ENCODE measurements at regions not wholly inside any gene's neighbourhood (a gene's known extent, or its start where the extent isn't known, plus 50 kb on each side); places are given as distances from the start of the nearest gene placed in this dataset.
A peak's percentile ranks its signal among the peaks of the same experiment; 100 is the strongest.
"Not testable (repeated sequence)": the region's sequence is repeated elsewhere in the genome, so short reads cannot be mapped to it uniquely, and the experiment has no call there.

DNA sequence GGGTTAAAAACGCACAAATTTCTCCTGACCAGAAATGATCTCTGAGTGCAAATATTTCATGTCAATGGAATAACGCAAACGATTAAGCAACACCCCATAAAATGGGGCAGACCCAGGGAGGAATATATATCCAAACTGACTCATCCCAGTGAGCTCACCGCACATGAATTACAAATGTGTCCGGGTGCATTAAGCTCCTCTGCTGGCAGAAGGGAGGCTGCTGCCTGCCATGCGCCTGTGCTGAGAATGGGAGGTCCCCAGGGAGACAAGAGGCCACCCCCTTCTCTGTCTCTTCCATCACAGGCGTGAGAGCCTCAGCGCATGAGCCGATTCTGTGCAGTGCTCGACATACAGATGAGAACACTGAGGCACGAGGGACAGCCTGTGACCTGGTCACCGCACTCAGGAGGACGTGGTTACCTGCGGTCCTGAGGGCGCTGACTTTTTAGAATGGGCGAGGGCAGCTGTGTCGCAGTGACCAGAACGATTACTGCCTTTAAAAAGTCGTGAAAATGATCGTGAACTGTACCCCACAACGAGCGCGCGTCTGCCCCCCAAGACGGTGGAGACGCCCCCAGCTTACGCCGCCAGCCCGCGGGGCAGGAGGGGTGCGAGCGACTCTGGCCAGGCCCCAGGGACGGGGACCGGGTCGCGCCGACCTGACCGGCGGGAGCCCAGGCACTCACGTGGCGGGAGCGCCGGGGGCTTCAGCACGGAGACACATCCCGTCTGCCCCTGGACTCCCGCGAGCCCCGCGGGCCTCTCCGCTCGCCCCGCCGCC is 188.5 kb downstream of the ADRA2C start:
- DNase-seq (ENCODE audit: low read depth, low spot score) = peak; percentile 48

DNA sequence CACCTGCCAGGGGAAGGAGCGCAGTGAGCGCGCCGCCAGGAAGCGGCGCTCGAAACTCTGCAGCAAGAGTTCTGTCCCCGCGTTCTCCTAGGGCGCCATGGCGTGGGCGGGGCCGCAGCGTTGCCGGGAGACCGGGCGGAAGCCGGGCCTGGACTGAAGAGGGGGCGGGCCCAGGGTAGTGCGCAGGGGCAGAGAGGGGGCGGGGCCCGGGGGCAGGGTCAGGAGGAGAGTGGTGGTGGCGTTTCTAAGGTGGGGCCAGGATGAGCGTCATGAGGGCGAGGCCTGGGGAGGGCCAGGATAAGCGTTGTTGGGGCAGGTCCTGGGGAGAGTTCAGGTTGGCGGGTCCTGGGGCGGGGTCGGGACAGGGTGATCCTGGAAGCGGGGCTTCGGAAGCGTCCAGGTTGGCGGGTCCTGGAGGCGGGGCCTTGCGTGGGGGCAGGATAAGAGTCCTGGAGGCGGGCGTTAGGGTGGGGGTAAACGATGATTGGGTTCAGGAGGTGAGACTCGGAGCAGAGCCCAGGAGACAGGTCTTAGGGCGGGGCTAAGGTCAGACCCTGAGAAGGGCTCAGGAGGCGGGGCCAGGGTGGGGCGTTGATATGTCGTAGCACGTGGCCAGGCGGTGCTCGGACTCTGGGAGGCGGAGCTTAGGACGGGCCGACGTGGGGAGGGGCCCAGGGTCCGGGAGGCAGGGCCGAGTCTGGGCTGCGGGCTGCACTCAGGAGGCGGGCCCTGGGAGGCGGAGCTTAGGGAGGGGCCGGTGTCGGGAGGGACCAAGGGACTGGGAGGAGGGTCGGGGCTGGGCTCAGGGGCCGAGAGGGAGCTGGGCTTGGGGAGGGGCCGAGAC is 189.4 kb downstream of the ADRA2C start:
- peak; percentile 95 for DNase-seq (ENCODE audit: low read depth, low spot score)

DNA sequence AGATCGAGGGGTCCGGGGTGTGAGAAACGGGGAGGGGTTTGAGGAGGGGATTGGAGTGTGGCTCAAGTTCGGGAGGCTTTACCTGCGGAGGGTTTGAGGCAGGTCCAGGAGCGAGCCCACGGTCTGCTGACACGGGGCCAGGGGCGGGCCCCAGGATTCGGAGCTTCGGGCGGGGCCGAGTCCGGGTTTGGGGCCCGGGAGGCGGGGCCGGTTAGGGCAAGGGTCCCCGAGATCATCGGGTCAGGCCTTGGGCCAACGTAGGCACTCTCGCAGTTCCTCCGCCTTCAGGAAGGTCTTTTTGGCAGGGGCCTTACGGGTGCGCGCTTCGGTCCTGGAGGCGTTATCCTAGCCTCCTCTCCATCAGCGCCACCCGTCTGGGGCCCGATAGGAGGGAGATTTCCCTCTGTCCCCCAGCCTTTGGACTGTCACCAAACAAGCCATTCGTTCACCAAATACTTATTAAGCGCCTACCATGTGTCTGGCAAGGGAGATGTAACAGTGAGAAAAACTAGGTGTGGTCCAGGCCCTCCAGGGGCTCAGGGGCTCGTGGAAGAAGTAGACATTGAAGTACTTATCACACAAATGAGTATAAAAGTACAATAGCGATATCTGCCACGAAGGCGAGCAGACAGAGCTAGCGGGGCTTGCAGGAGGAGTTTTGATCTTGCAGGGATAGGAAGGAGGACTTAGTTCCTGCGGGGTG is 190.1 kb downstream of the ADRA2C start:
- DNase-seq (ENCODE audit: low read depth, low spot score) = not testable (repeated sequence)

DNA sequence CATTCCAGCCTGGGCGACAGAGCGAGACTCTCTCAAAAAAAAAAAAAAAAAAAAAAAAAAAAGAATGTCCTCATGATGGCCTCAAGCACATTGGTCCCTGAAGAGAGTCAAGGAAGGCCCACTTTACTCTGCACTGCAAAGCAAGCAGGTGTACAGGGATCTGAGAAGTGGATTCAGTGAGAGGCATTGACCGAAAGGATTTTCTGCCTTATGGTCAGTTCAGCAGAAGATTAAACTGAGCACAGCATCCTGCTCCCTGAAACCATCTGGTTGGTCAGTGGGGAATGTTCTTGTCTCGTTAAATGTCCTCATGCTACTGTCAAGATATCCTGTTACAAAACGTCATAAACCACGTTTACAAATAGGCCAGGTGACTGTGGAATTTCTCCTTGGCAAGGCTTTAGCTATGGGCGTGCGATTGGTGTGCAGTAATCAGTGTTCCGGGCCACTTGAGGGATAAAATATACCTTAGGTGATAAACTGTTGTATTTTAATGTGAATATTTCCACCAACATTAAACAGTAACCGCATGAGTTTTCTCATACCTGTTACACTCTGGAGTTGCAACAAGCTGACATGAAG is 195.0 kb downstream of the ADRA2C start:
- not testable (repeated sequence) for DNase-seq (ENCODE audit: low read depth, low spot score)

DNA sequence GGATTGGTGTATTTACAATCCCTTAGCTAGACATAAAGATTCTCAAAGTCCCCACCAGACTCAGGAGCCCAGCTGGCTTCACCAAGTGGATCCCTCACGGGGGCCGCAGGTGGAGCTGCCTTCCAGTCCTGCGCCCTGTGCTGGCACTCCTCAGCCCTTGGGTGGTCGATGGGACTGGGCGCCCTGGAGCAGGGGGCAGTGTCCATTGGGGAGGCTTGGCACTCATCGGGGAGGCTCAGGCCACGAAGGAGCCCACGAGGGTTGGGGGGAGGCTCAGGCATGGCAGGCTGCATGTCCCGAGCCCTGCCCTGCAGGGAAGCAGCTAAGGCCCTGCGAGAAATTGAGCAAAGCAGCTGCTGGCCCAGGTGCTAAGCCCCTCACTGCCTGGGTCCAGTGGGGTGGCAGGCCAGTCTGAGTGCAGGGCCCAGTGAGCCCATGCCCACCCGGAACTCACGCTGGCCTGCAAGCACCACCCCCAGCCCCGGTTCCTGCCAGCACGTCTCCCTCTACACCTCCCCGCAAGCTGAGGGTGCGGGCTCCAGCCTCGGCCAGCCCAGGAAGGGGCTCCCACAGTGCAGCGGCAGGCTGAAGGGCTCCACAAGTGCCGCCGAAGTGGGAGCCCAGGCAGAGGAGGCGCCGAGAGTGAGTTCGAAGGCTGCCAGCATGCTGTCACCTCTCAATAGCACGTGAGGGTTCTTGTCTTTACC is 198.5 kb downstream of the ADRA2C start:
- DNase-seq (ENCODE audit: low read depth, low spot score) = not testable (repeated sequence)

DNA sequence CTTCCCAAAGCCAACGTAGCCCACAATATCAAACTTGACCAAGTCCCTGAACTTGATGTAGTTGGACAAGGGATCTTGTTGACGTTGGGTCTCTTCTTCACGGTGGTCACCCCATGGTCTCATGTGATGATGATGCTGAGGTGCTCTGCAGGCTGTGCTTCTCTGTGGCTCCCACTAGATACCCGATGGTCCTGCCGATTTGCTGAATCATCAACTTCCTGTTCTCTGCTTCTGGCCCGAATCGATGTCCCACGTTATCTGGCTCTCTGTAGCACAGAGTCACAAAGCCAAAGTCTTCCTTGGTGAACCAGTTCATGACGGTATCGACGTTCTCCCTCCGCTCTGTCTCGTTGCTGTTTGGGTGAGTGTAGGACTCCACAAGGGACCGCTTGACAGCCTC is 201.0 kb downstream of the ADRA2C start:
- not testable (repeated sequence) for DNase-seq (ENCODE audit: low read depth, low spot score)

DNA sequence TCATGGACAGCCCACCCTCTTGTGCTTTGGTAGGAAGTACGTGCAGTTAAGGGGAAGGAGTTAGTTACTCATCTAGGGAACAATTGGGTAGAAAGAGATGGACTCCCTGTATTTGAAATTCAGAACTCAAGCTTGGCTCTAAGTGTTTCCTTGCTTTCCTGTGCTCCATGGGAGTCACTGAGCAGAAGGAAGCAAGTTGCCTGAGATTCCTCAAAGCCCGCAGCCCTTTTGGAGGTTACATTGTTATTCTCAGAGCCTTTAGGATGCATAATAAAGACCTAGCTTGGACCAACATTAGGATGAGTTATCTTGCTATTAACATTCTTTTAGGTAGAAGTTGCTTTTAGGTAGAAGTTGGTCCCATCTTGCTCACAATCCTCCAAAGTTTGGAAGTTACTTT is 206.4 kb downstream of the ADRA2C start:
- not testable (repeated sequence) for DNase-seq (ENCODE audit: low read depth, low spot score)

DNA sequence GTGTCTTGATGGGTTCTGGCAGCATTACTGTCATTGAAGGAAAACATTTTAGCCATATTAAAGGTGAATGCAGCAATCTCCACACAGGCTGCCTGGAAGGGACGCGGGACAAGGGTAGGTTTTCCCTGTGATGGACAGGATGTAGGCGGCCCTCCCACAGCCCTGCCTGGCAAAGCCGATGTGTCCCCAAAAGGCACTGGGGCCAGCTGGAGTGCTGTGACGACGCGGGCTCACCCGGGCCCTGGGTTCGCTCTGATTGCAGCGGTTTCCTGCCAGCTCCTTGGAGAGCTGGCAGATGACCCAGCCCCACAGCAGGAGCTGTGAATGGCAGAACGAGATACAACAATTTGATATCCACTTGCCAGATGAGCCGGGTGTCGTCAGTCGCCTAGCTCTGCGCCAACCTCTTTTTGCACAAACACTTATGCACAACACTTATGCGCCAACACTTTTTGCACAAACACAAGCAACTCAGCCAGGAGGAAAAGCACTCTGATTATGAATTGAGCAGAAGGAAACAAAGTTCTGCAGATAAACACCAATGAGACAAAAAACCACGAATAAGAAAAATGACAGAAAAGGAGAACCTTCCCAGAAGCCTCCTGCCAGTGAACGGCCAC is 207.5 kb downstream of the ADRA2C start:
- DNase-seq (ENCODE audit: low read depth, low spot score) = not testable (repeated sequence)

DNA sequence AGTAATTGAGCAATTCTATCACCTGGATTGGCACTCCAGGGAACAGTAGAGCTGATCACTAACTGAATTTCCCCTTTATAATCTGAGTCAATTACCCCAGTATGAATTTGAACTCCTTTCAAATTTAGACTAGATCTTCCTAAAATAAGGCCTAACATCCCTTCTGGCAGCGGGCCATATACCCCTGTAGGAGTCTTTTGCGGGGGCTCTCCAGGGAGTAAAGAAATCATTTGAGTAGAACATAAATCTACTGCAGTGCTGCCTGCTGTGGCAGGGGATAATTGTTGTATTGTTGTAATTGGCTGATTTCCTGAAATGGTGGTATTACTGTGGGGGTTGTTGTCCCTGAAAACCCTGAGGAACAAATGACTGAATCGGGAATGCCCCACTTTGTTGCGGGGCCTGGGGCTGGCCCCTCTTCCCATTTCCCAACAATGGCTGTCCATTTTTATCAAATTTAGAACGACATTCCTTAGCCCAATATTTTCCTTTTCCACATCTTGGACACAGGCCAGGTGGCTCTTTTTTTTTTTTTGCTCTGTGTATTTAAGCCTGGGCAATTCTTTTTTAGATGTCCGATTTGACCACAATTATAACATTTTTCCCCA is 217.4 kb downstream of the ADRA2C start:
- not testable (repeated sequence) for DNase-seq (ENCODE audit: low read depth, low spot score)

DNA sequence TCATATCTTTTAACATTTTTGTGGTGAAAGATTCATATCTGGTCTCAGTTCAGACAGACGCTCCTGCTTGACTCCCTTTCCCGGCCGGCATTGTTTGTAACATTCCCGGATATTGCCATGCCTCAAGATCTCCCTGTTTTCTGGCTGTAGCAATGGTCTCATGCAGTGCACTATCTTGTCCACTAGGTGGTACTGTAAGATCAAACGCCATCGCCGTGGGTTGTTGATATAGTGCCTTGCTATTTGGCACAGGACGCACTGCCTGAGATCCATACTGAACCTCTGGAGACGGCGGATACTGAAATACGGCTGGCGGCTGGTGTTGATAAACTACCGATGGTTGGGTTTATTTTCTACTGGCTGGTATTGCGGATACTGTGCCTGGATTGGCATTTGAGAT is 218.6 kb downstream of the ADRA2C start:
- DNase-seq (ENCODE audit: low read depth, low spot score) = not testable (repeated sequence)

DNA sequence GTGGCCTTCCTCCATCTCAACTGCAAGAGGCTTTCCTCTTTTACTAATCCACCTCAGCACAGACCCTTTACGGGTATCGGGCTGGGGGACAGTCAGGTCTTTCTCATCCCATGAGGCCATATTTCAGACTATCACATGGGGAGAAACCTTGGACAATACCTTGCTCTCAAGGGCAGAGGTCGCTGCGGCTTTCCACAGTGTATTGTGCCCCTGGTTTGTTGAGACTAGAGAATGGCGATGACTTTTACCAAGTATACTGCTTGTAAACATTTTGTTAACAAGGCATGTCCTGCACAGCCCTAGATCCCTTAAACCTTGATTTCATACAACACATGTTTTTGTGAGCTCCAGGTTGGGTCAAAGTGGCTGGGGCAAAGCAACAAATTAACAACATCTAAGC is 220.2 kb downstream of the ADRA2C start:
- not testable (repeated sequence) for DNase-seq (ENCODE audit: low read depth, low spot score)

DNA sequence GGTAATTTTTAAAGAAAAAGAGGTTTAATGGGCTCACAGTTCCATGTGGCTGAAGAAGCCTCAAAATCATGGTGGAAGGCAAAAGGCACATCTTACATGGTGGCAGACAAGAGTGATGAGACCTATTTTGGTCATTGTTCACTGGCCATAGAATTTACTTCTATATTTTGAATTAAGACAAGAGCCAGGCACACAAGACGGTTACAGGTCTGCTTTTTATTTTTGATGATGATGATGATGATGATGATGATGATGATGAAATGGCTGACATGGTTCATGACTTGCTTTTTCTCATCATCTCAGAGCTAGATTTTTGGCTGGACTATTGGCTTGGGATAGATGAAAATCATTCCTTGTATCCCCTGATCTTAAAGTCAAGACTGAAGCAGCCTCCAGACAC is 229.3 kb downstream of the OTOP1 start:
- DNase-seq (ENCODE audit: low read depth, low spot score) = not testable (repeated sequence)

DNA sequence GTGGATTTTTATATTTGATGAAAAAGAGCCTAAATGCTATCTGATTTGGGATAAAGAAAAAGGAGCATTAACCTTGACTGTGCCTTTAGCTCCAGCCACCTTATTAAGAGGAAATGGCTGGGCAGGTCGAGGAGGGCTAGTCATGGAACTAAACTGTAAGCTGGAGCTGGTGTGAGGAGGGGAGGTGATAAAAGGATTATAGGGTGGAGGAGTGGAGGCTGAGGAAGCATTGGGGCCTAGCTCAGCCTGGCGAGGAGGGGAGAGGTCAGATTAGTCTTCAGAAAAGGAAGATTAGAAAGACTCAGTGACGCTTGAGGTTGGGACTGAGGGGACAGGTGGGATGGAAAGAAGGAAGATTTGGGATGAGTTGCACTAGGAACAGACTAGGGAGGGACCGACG is 222.7 kb downstream of the OTOP1 start:
- DNase-seq (ENCODE audit: low read depth, low spot score) = not testable (repeated sequence)

DNA sequence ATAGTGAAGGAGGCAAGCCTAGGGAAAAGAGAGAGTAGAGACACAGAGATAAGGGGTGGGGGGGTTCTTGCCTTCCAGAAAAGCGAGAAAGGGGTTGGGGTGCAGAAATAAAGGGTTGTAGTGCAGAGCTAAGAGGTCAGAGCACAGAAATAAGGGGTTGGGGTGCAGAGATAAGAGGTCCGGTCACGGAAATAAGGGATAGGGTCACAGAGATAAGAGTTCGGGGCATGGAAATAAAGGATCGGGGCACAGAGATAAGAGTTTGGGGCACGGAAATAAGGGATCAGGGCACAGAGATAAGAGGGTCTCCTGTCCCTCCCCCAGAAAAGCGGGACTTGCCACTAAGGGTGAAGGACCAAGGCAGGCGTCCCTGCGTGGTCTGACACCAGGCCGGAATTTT is 222.0 kb downstream of the OTOP1 start:
- DNase-seq (ENCODE audit: low read depth, low spot score) = not testable (repeated sequence)

DNA sequence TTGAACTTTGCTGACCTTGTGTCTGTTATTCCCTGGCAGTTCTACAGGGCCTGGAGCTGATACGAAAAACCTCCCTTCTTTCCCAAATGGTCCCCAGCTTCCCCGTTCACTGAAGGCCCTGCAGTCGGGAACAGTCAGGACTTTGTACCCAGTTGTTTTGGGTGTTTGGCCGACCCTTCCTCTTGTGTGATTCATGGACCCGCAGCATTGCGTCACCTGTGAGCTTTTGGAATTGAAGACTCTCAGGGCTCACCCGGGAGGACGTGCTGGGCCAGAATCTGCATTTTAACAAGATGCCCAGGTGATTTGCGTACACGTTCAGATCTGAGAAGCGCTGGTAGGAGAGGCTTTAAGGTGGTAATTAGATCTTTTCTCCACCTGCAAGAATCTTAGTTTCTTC is 220.4 kb downstream of the OTOP1 start:
- not testable (repeated sequence) for DNase-seq (ENCODE audit: low read depth, low spot score)

DNA sequence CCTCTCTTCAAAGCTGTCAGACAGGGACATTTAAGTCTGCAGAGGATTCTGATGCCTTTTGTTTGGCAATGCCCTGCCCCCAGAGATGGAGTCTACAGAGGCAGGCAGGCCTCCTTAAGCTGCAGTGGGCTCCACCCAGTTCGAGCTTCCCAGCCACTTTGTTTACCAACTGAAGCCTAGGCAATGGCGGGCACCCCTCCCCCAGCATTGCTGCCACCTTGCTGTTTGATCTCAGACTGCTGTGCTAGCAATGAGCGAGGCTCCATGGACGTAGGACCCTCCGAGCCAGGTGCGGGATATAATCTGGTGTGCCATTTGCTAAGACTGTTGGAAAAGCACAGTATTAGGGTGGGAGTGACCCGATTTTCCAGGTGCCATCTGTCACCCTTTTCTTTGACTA is 207.7 kb downstream of the OTOP1 start:
- DNase-seq (ENCODE audit: low read depth, low spot score) = not testable (repeated sequence)

DNA sequence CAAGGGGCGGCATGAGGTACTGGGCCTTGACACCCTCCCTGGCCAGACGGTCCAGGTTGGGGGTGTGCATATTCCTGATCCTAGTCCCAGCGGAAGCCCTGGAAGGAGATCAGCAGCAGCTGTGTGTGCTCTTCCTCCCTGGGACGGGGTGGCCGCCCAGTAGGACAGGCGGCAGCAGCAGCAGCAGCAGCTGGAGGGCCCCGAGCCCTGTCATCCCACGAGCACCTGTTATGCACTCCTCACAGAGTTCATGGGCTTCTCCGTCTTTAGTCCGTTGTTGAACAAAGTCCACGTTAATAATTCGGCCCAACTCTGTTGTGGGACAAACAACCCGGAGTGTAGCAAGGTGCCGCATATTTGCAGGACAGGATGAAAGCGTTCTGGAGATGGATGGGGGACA is 205.6 kb downstream of the OTOP1 start:
- DNase-seq (ENCODE audit: low read depth, low spot score) = not testable (repeated sequence)

DNA sequence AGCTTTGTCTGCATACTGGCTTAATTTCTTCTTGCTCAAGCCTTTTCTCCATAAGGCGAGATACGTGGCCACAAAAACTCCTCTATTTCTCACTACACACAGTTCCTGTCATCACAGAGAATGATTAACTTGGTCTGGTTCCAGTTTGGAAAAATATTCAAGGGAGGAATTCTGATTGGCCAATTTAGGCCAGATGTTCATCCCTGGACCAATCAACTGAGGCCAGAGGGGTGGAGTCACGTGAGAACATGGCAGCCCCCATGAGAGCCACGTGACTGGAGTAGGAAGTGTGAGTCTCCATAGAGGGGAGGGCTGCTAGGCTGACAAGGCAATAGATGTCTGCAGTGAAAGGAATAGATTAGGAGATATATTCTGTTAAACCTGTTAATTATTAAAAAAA is 200.0 kb downstream of the OTOP1 start:
- not testable (repeated sequence) for DNase-seq (ENCODE audit: low read depth, low spot score)

DNA sequence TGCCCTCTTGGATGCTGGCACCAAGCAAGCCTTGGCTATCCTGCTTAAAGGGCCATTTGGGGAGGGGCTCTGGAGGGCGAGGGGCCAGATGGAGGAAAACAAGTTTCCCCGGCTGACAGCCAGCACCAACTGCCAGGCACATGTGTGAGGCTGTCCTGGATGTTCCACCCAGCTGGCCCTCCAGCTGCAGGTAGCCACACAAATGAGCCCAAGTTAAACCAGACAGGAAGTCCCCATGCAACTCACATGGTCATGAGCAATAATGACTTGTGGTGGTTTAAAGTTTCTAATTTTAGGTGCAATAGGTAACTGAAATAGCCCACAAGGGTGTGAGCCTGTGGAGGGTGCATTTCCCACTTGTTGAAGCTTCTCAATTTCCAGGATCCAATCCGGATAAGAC is 198.0 kb downstream of the OTOP1 start:
- DNase-seq (ENCODE audit: low read depth, low spot score) = not testable (repeated sequence)

DNA sequence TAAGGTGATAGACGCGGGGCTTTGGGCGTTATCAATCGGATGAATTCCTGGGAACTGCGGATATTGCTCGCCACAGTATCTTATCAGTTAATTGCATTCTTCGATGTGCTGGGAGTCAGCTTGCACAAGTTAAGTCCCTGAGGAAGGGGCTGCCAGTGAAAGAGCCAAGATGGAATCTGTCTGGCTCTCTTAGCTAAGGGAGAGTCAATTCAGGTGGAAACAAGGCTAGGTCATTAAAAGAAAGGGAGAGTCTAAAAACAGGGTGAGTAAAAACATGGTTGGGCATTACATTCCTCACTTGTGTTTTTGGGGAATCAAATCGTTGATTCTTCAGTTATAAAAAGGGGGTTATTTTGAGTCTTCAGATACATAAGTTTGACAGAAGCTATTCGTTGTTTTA is 196.2 kb downstream of the OTOP1 start:
- not testable (repeated sequence) for DNase-seq (ENCODE audit: low read depth, low spot score)
